ENCODE measurements at regions not wholly inside any gene's neighbourhood (a gene's known extent, or its start where the extent isn't known, plus 50 kb on each side); places are given as distances from the start of the nearest gene placed in this dataset.
"Not testable (repeated sequence)": the region's sequence is repeated elsewhere in the genome, so short reads cannot be mapped to it uniquely, and the experiment has no call there.

GRCh38 chr16:88136939-88137338, 185.7 kb downstream of the BANP start:
- TF ChIP-seq CTCF, POLR2A (IDR thresholded peaks at IDR 0.05): not testable (repeated sequence)
